Fibroblast of mammary gland (primary cell): ENCODE measurements at regions not wholly inside any gene's neighbourhood (a gene's known extent, or its start where the extent isn't known, plus 50 kb on each side); places are given as distances from the start of the nearest gene placed in this dataset.

ENCODE experiments used
- DNase-seq: peaks from one replicate; pipeline ENCODE4 v3.0.0-alpha.2; 2010; ENCODE audit warnings: low read depth
- H3K4me3 ChIP-seq: 2 replicates; pipeline ENCODE4 v1.5.1; 2011; ENCODE audit warnings: low read depth, mild to moderate bottlenecking, low read length, moderate library complexity; ENCODE audit not compliant: control insufficient read depth
- CTCF ChIP-seq: conservative IDR thresholded peaks from 2 replicates; pipeline ENCODE4 v1.5.1; 2011; ENCODE audit warnings: low read depth, low read length, inconsistent platforms; ENCODE audit not compliant: control insufficient read depth, insufficient read depth

DNA sequence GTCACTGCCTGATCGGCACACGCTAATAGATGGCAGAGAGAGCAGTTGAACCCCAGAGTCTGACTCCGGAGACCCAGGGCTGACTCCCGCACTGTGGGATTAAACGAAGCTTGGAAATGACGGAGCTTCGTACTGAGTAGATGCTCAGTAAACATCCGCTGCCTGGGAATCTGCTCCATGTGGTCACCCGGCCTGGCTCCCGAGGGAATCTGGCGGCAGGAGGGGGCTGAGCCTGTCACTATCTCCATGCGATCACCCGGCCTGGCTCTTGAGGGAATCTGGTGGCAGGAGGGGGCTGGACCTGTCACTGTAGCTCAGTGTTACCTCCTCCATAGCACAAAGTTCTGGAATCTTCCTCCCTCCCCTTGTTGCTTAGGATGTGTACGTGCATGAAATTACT, 139.7 kb upstream of the CIBAR2 start:
- no peak overlapping the region for H3K4me3 ChIP-seq
- TF ChIP-seq CTCF: no peak
- DNase-seq: no peak

DNA sequence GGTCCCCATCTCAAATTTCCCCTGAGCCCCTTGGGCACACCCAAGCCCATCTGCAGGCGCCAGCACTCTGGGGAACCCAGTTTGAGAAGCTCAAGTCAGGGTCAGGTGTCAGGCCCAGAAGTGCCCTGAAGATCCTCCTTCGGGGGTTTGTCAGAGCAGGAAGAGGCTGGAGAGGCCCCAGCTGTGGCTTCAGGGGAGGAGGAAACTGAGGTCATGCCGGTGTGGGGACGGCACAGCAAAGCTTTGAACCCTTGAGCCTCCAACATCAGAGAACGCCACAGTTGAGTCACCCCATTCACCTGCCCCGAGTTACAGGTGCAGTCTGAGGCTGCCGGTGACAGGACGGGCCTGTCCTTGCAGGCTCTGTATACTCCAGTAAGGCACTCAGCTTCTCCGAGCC, 140.2 kb upstream of the CIBAR2 start:
- no peak overlapping the region for H3K4me3 ChIP-seq
- no peak for DNase-seq
- TF ChIP-seq CTCF: no peak

- no peak overlapping the region for H3K4me3 ChIP-seq
- peak; percentile 75 for TF ChIP-seq CTCF
- DNase-seq: peak; percentile 31
Measured at GRCh38 chr16:85253084-85253941, 141.0 kb upstream of the CIBAR2 start.

DNA sequence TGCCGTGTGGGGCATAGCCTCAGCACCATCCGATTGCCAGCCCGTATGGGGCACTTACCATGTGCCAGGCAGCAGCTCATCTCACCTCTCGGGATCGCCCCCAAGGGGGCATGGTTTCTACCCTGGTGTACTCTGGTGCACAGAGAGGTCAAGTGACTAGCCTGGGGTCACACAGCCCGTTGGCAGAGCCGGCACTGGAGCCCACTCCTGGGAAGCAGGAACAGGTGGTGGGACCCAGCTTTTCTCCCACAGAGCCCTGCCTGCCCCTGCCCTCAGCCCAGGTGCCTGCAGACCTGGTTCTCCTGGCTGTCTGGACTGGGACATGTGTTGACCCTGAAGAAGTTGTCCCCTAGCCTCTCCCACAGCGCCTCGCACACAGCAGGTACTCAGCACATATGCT, 141.8 kb upstream of the CIBAR2 start:
- TF ChIP-seq CTCF: no peak
- DNase-seq: no peak

GRCh38 chr16:85254921-85255320, 142.6 kb upstream of the CIBAR2 start:
- no peak overlapping the region for H3K4me3 ChIP-seq
- no peak for TF ChIP-seq CTCF
- no peak for DNase-seq

More for the DNA sequence above, 141.8 kb upstream of the CIBAR2 start:
- H3K4me3 ChIP-seq: no peak overlapping the region

DNA sequence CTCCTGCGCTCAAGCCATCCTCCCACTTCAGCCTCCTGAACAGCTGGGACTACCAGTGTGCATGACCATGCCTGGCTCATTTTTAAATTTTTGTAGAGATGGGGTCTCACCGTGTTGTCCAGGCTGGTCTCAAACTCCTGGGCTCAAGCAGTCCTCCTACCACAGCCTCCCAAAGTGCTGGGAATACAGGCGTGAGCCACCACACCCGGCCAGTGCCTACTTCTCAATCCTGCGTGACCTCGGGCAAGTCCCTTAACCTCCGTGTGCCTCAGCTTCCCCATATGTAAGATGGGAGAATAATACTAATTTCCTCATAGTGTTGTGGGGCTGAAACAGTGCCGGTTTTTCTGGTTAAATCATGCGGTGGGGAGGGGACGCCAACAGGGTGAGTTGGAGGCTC, 143.5 kb upstream of the CIBAR2 start:
- H3K4me3 ChIP-seq: no peak overlapping the region
- TF ChIP-seq CTCF: no peak
- no peak for DNase-seq
